Astrocyte (in vitro differentiated cells and primary cell): ENCODE measurements at regions not wholly inside any gene's neighbourhood (a gene's known extent, or its start where the extent isn't known, plus 50 kb on each side); places are given as distances from the start of the nearest gene placed in this dataset.

Source experiments
- DNase-seq: peaks from one replicate; pipeline ENCODE4 v3.0.0-alpha.2; 2010; ENCODE audit warnings: low read depth
- FAIRE-seq: peaks from 2 replicates; lab custom pipeline; 2011; peaks lifted over from hg19 to GRCh38; lab: Jason Lieb, UNC
- H2AFZ ChIP-seq: 2 replicates; pipeline ENCODE4 v1.6.0; 2012; ENCODE audit warnings: low read depth, low read length, inconsistent platforms
- H3K27ac ChIP-seq: 2 replicates; pipeline ENCODE4 v1.5.1; 2011; ENCODE audit warnings: low read depth, low read length, inconsistent platforms
- H3K27me3 ChIP-seq: 2 replicates; pipeline ENCODE4 v1.6.0; 2011; ENCODE audit warnings: low read length, inconsistent platforms; ENCODE audit not compliant: insufficient read depth
- H3K36me3 ChIP-seq: 2 replicates; pipeline ENCODE4 v1.5.1; 2011; ENCODE audit warnings: low read length, inconsistent platforms; ENCODE audit not compliant: insufficient read depth
- H3K4me1 ChIP-seq: 2 replicates; pipeline ENCODE4 v1.5.1; 2011; ENCODE audit warnings: low read length, inconsistent platforms; ENCODE audit not compliant: insufficient read depth
- H3K4me2 ChIP-seq: 2 replicates; pipeline ENCODE4 v1.6.0; 2012; ENCODE audit warnings: low read length, inconsistent platforms
- H3K4me3 ChIP-seq: 2 replicates; pipeline ENCODE4 v1.5.1; 2011; ENCODE audit warnings: low read depth, mild to moderate bottlenecking, low read length, inconsistent platforms; ENCODE audit not compliant: insufficient read depth
- H3K79me2 ChIP-seq: 2 replicates; pipeline ENCODE4 v1.6.0; 2012; ENCODE audit warnings: mild to moderate bottlenecking, low read length, inconsistent platforms; ENCODE audit not compliant: insufficient read depth
- H3K9ac ChIP-seq: 2 replicates; pipeline ENCODE4 v1.6.0; 2012; ENCODE audit warnings: mild to moderate bottlenecking, low read length, inconsistent platforms
- H3K9me3 ChIP-seq: 2 replicates; pipeline ENCODE4 v1.5.1; 2012; ENCODE audit warnings: low read depth, mild to moderate bottlenecking, low read length, inconsistent platforms; ENCODE audit not compliant: insufficient read depth
- H4K20me1 ChIP-seq: 2 replicates; pipeline ENCODE4 v1.6.0; 2012; ENCODE audit warnings: low read length, inconsistent platforms; ENCODE audit not compliant: insufficient read depth
- H3K27ac Mint-ChIP-seq: one replicate; pipeline ENCODE4 v1.8.0; 2021; ENCODE audit warnings: mild to moderate bottlenecking, mixed read lengths; ENCODE audit not compliant: unreplicated experiment
- H3K27me3 Mint-ChIP-seq: one replicate; pipeline ENCODE4 v1.8.0; 2021; ENCODE audit warnings: low read depth, mixed read lengths; ENCODE audit not compliant: unreplicated experiment
- H3K36me3 Mint-ChIP-seq: one replicate; pipeline ENCODE4 v1.8.0; 2021; ENCODE audit warnings: low read depth, mixed read lengths; ENCODE audit not compliant: unreplicated experiment
- H3K4me1 Mint-ChIP-seq: one replicate; pipeline ENCODE4 v1.8.0; 2021; ENCODE audit warnings: low read depth, mixed read lengths; ENCODE audit not compliant: unreplicated experiment
- H3K4me3 Mint-ChIP-seq: one replicate; pipeline ENCODE4 v1.8.0; 2021; ENCODE audit warnings: mild to moderate bottlenecking, moderate library complexity, mixed read lengths; ENCODE audit not compliant: unreplicated experiment
- H3K9me3 Mint-ChIP-seq: one replicate; pipeline ENCODE4 v1.8.0; 2021; ENCODE audit warnings: mild to moderate bottlenecking, mixed read lengths; ENCODE audit not compliant: unreplicated experiment
- EZH2 ChIP-seq: IDR thresholded peaks from 2 replicates; pipeline ENCODE4 v1.6.1; 2012; ENCODE audit warnings: mild to moderate bottlenecking, low read length, inconsistent platforms; ENCODE audit not compliant: insufficient read depth
- TF ChIP-seq, protein P1 (sequence below): IDR thresholded peaks from 2 replicates; pipeline ENCODE4 v1.5.1; 2011; ENCODE audit warnings: low read depth, mild to moderate bottlenecking, inconsistent platforms, low read length, moderate library complexity; ENCODE audit not compliant: insufficient read depth

DNA sequence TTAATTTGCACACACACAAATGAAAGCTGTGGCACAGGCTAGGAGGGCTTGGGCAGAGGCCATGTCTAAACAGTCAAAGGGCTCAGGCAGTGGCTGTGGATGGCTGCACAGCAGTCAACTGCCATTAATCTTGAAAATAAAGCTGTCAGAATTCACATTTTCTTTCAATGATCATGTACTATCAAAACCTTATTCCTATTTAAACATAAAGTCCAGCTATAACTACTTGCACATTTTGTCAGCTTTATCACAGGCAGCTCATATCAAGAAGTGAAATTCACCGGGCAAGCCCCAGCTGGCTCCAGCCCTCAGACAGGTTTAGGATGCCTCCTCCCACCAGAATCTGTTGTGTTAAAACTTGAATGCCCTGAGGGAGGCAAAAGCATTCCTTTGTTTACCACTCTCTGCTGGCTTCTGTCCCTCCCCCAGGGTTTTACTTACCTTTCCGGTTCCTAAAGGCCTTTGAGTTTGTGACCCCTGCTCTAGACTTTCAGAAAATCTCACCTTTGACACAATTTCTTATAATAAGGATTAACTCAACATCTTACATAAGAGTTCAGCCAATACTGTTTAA is 54.9 kb upstream of the GRAMD2B start:
- Histone ChIP-seq H3K27ac (no peak overlapping the region), H3K79me2 (no peaks in the 10 kb centered on the region), H3K27me3 (no peaks in the 10 kb centered on the region), H4K20me1 (no peaks in the 10 kb centered on the region), H3K9ac (no peak overlapping the region), H3K4me3 (no peak overlapping the region), H3K9me3 (no peaks in the 10 kb centered on the region), H3K4me2 (no peak overlapping the region), H2AFZ (no peak overlapping the region), H3K36me3 (no peaks in the 10 kb centered on the region), H3K4me1 (peaks cover 13% of the 10 kb centered on the region)
- Mint-ChIP-seq H3K9me3 (no peaks in the 10 kb centered on the region), H3K4me3 (no peak overlapping the region), H3K4me1 (peaks cover 40% of the 10 kb centered on the region), H3K36me3 (no peaks in the 10 kb centered on the region), H3K27ac (peak overlapping the region; percentile 15), H3K27me3 (no peaks in the 10 kb centered on the region)
- DNase-seq (no peak), FAIRE-seq (peak; percentile 37)
- TF ChIP-seq, protein P1, sequence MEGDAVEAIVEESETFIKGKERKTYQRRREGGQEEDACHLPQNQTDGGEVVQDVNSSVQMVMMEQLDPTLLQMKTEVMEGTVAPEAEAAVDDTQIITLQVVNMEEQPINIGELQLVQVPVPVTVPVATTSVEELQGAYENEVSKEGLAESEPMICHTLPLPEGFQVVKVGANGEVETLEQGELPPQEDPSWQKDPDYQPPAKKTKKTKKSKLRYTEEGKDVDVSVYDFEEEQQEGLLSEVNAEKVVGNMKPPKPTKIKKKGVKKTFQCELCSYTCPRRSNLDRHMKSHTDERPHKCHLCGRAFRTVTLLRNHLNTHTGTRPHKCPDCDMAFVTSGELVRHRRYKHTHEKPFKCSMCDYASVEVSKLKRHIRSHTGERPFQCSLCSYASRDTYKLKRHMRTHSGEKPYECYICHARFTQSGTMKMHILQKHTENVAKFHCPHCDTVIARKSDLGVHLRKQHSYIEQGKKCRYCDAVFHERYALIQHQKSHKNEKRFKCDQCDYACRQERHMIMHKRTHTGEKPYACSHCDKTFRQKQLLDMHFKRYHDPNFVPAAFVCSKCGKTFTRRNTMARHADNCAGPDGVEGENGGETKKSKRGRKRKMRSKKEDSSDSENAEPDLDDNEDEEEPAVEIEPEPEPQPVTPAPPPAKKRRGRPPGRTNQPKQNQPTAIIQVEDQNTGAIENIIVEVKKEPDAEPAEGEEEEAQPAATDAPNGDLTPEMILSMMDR = no peak
- TF ChIP-seq EZH2 = no peak

DNA sequence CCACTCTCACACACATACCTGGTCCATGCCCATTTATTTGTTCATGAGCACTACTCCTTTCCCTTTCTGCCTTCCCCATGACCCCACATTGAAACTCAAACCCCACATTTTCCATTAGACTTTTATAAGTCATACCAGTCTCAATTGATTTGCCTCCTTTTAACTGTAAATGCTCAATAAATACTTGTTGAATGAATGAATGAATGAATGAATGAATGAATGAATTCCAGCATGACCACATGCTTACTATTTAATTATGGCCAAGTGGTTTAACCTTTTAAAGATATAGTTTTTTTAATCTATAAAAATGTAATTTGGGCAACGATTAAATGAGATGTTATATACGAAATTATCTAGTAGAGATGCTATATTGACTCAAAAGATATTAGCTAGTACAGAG is 54.1 kb upstream of the GRAMD2B start:
- Mint-ChIP-seq H3K27me3 (no peaks in the 10 kb centered on the region), H3K4me3 (no peak overlapping the region), H3K27ac (no peak overlapping the region), H3K4me1 (peaks cover 43% of the 10 kb centered on the region), H3K9me3 (no peaks in the 10 kb centered on the region), H3K36me3 (no peaks in the 10 kb centered on the region)
- no peak overlapping the region for H3K9ac ChIP-seq
- no peaks in the 10 kb centered on the region for H3K9me3 ChIP-seq
- H3K36me3 ChIP-seq = no peaks in the 10 kb centered on the region
- no peaks in the 10 kb centered on the region for H3K79me2 ChIP-seq
- H3K4me3 ChIP-seq = no peak overlapping the region
- H3K4me1 ChIP-seq = peaks cover 13% of the 10 kb centered on the region
- no peaks in the 10 kb centered on the region for H4K20me1 ChIP-seq
- DNase-seq (no peak), FAIRE-seq (no peak)
- no peaks in the 10 kb centered on the region for H3K27me3 ChIP-seq
- no peak overlapping the region for H3K27ac ChIP-seq
- no peak for TF ChIP-seq EZH2
- TF ChIP-seq, protein P1 = no peak
- no peak overlapping the region for H2AFZ ChIP-seq
- H3K4me2 ChIP-seq = no peak overlapping the region

DNA sequence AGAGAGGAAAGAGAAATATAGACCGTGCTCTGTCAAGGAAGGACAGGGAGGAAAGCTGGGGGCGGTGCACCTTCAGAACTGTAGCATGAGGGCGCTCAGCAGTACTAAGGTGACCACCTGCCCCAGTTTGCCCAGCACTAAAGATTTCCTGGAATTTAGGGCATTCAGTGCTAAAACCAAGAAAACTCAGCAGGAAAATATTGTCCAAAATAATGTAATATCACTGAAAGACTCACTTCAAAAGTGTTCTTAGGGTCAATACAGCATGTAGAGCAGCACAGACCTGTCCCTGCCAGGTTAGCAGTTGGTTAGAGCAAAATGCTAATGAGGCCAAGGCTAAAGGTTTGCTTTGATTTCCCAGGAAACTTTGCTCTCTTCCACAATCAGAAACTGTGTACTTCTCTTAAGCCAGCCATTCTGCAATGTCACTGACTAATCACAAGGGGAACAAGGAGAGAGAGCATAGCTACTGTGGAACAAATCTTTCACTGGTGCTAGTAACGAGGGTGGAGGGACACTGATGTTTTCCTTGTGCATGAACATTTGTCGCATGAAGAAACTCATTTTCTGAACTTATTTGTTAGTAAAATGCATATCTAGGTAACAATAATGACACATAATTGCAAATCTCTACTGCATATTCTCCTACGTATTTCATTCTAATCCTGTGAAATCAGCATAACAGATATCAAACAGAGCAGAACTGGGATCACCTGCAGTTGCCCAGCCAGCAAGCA is 53.0 kb upstream of the GRAMD2B start:
- peak overlapping the region; percentile 50 for H3K27ac Mint-ChIP-seq
- no peak for DNase-seq
- Histone ChIP-seq H3K9ac (no peak overlapping the region), H4K20me1 (no peaks in the 10 kb centered on the region), H3K4me2 (peak overlapping the region; percentile 22), H3K4me3 (no peak overlapping the region), H3K4me1 (peaks cover 13% of the 10 kb centered on the region), H3K27ac (no peak overlapping the region), H3K79me2 (no peaks in the 10 kb centered on the region), H2AFZ (no peak overlapping the region), H3K27me3 (no peaks in the 10 kb centered on the region), H3K9me3 (no peaks in the 10 kb centered on the region), H3K36me3 (no peaks in the 10 kb centered on the region)
- H3K4me3 Mint-ChIP-seq = no peak overlapping the region
- no peaks in the 10 kb centered on the region for H3K27me3 Mint-ChIP-seq
- TF ChIP-seq EZH2 = no peak
- TF ChIP-seq, protein P1 = no peak
- no peaks in the 10 kb centered on the region for H3K36me3 Mint-ChIP-seq
- peaks cover 43% of the 10 kb centered on the region for H3K4me1 Mint-ChIP-seq
- peak; percentile 13 for FAIRE-seq
- no peaks in the 10 kb centered on the region for H3K9me3 Mint-ChIP-seq
